HCT116 (cell line): ENCODE measurements at regions not wholly inside any gene's neighbourhood (a gene's known extent, or its start where the extent isn't known, plus 50 kb on each side); places are given as distances from the start of the nearest gene placed in this dataset.

Experiments
- ATAC-seq: fragments of 200-7000 bp; cut with Tn5 transposase; 2 replicates; pipeline ENCODE4 v1.9.1; 2020; ENCODE audit warnings: mild to moderate bottlenecking, moderate library complexity
- BruUV-seq: library from RNA; stranded (reverse); fragments of 400-500 nt; replicated peaks from 2 replicates; lab custom pipeline; 2021; lab: Mats Ljungman, UMichigan
- CTCF ChIA-PET: fragments of 300-600 bp; sonication (Branson Sonifier 250); formaldehyde crosslinking; loops from one replicate; lab custom pipeline; 2021; ENCODE audit warnings: antibody characterized with exemption; lab: Charles Lee
- POLR2A ChIA-PET: fragments of 300-600, 350-600 bp; sonication (Branson Sonifier 250); formaldehyde crosslinking; loops from one replicate; lab custom pipeline; 2021; ENCODE audit warnings: antibody characterized with exemption; lab: Charles Lee
- RAD21 ChIA-PET, 2 experiments: fragments of 300-600 bp; sonication (Branson Sonifier 250); formaldehyde crosslinking; loops; one replicate each; lab custom pipeline; 2023; ENCODE audit warnings: low total read pairs in 2 of 2; ENCODE audit not compliant: uncharacterized antibody in 2 of 2, unreplicated experiment in 2 of 2, low non-redundant PET in 1 of 2; lab: Charles Lee
- DNase-seq: peaks from one replicate; pipeline ENCODE4 v3.0.0-alpha.2; 2010; ENCODE audit warnings: low read depth, low spot score
- H2AFZ ChIP-seq: fragments of 200-600 bp; shearing (Covaris generic), sonication (generic); 2 replicates; pipeline ENCODE4 v1.6.1; 2017; ENCODE audit warnings: low read depth, mixed run types, mixed read lengths, antibody characterized with exemption, low read length; ENCODE audit not compliant: poor library complexity, severe bottlenecking
- H3K27ac ChIP-seq: 2 replicates; pipeline ENCODE4 v1.5.1; 2012; ENCODE audit warnings: low read depth, low read length
- H3K27me3 ChIP-seq: fragments of 200-600 bp; sonication (generic); 2 replicates; pipeline ENCODE4 v1.6.1; 2016; ENCODE audit warnings: mixed run types, low read length, mixed read lengths; ENCODE audit not compliant: insufficient read depth
- H3K36me3 ChIP-seq, 2 experiments: fragments of 200-500 bp in 1 of 2; fragments of 200-600 bp in 1 of 2; sonication (Bioruptor generic) in 1 of 2; sonication (generic) in 1 of 2; 2 replicates each; pipeline versions ENCODE4 v1.5.1 to v1.6.1; 2014 to 2016; ENCODE audit warnings: low read length in 2 of 2, inconsistent platforms in 1 of 2, mixed read lengths in 1 of 2, mixed run types in 1 of 2; ENCODE audit not compliant: insufficient read depth in 2 of 2, control insufficient read depth in 1 of 2
- H3K4me1 ChIP-seq, 2 experiments: fragments of 200-600 bp in 1 of 2; sonication (generic) in 1 of 2; 2 replicates each; pipeline versions ENCODE4 v1.5.1 to v1.6.1; 2012 to 2017; ENCODE audit warnings: low read length in 2 of 2, inconsistent platforms in 1 of 2, mild to moderate bottlenecking in 1 of 2, mixed read lengths in 1 of 2, mixed run types in 1 of 2, moderate library complexity in 1 of 2; ENCODE audit not compliant: insufficient read depth in 2 of 2, control insufficient read depth in 1 of 2
- H3K4me2 ChIP-seq: fragments of 200-600 bp; sonication (generic); 2 replicates; pipeline ENCODE4 v1.6.1; 2017; ENCODE audit warnings: mixed run types, low read length, mixed read lengths
- H3K4me3 ChIP-seq, 2 experiments: fragments of 200-600 bp in 1 of 2; sonication (generic) in 1 of 2; replicated peaks in 1 of 2; 2 replicates each; pipeline ENCODE4 v1.5.1; 2011 to 2016; ENCODE audit warnings: low read length in 2 of 2, control low read depth in 1 of 2, low read depth in 1 of 2, mild to moderate bottlenecking in 1 of 2, mixed read lengths in 1 of 2, mixed run types in 1 of 2
- H3K79me2 ChIP-seq: fragments of 200-600 bp; sonication (generic); 2 replicates; pipeline ENCODE4 v1.6.1; 2017; ENCODE audit warnings: mild to moderate bottlenecking, mixed run types, low read length, moderate library complexity, mixed read lengths; ENCODE audit not compliant: insufficient read depth
- H3K9ac ChIP-seq: fragments of 200-600 bp; sonication (generic); 2 replicates; pipeline ENCODE4 v1.6.1; 2016; ENCODE audit warnings: low read length, mixed read lengths
- H3K9me2 ChIP-seq: fragments of 200-600 bp; sonication (generic), shearing (Covaris generic); 2 replicates; pipeline ENCODE4 v1.6.1; 2017; ENCODE audit warnings: mixed run types, mild to moderate bottlenecking, moderate library complexity; ENCODE audit not compliant: insufficient read depth
- H3K9me3 ChIP-seq, 2 experiments: fragments of 200-500 bp in 1 of 2; fragments of 200-600 bp in 1 of 2; sonication (Bioruptor generic) in 1 of 2; sonication (generic) in 1 of 2; 2 replicates each; pipeline ENCODE4 v1.6.1; 2014 to 2017; ENCODE audit warnings: low read length in 2 of 2, mixed read lengths in 2 of 2, inconsistent platforms in 1 of 2, low read depth in 1 of 2, mild to moderate bottlenecking in 1 of 2, mixed run types in 1 of 2, moderate library complexity in 1 of 2; ENCODE audit not compliant: control insufficient read depth in 1 of 2, insufficient read depth in 1 of 2
- H4K20me1 ChIP-seq: fragments of 200-600 bp; sonication (generic), shearing (Covaris generic); 2 replicates; pipeline ENCODE4 v1.6.1; 2017; ENCODE audit warnings: mixed run types, mild to moderate bottlenecking, moderate library complexity; ENCODE audit not compliant: insufficient read depth
- ATF3 ChIP-seq: IDR thresholded peaks from 2 replicates; pipeline ENCODE4 v1.6.1; 2012
- EZH2phosphoT487 ChIP-seq: fragments of 200-600 bp; IDR thresholded peaks from 2 replicates; pipeline ENCODE4 v1.6.1; 2018; ENCODE audit warnings: antibody characterized with exemption, borderline replicate concordance
- MAX ChIP-seq: IDR thresholded peaks from 2 replicates; pipeline ENCODE4 v1.6.1; 2012
- POLR2A ChIP-seq: IDR thresholded peaks from 2 replicates; pipeline ENCODE4 v1.7.0; 2011; ENCODE audit warnings: borderline replicate concordance; ENCODE audit not compliant: insufficient read depth, insufficient read length; ENCODE audit errors: extremely low read depth
- SIN3A ChIP-seq: IDR thresholded peaks from 2 replicates; pipeline ENCODE4 v1.6.1; 2012; ENCODE audit warnings: low read depth
- YY1 ChIP-seq: IDR thresholded peaks from 2 replicates; pipeline ENCODE4 v1.6.1; 2011; ENCODE audit warnings: low read length, low read depth, moderate library complexity, mild to moderate bottlenecking; ENCODE audit not compliant: insufficient replicate concordance; ENCODE audit errors: extremely low read depth
- ZNF274 ChIP-seq: fragments of 200-500 bp; sonication (Bioruptor generic); IDR thresholded peaks from 2 replicates; pipeline ENCODE4 v1.6.1; 2014; ENCODE audit warnings: mild to moderate bottlenecking, low read depth, low read length, inconsistent platforms
- intact Hi-C: fragments of 100-400 bp; cut with micrococcal nuclease; formaldehyde crosslinking; loops from 2 replicates; pipeline ENCODE4 v1.10.0; 2022
- TF ChIP-seq, protein P1 (sequence below): IDR thresholded peaks from 2 replicates; pipeline ENCODE4 v1.6.1; 2011; ENCODE audit warnings: mild to moderate bottlenecking, low read length, moderate library complexity; ENCODE audit not compliant: insufficient replicate concordance; ENCODE audit errors: extremely low read depth

- TF ChIP-seq, protein P1, sequence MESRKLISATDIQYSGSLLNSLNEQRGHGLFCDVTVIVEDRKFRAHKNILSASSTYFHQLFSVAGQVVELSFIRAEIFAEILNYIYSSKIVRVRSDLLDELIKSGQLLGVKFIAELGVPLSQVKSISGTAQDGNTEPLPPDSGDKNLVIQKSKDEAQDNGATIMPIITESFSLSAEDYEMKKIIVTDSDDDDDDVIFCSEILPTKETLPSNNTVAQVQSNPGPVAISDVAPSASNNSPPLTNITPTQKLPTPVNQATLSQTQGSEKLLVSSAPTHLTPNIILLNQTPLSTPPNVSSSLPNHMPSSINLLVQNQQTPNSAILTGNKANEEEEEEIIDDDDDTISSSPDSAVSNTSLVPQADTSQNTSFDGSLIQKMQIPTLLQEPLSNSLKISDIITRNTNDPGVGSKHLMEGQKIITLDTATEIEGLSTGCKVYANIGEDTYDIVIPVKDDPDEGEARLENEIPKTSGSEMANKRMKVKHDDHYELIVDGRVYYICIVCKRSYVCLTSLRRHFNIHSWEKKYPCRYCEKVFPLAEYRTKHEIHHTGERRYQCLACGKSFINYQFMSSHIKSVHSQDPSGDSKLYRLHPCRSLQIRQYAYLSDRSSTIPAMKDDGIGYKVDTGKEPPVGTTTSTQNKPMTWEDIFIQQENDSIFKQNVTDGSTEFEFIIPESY = no peak
- no peak for TF ChIP-seq POLR2A
- TF ChIP-seq SIN3A = no peak
- no peak for TF ChIP-seq MAX
- no peak for TF ChIP-seq YY1
- no peak for TF ChIP-seq ATF3
- no peak for TF ChIP-seq ZNF274
- TF ChIP-seq EZH2phosphoT487 = no peak
These were observed 622.2 kb downstream of the CDH9 start (continued) for GRCh38 chr5:26415987-26416779.

DNA sequence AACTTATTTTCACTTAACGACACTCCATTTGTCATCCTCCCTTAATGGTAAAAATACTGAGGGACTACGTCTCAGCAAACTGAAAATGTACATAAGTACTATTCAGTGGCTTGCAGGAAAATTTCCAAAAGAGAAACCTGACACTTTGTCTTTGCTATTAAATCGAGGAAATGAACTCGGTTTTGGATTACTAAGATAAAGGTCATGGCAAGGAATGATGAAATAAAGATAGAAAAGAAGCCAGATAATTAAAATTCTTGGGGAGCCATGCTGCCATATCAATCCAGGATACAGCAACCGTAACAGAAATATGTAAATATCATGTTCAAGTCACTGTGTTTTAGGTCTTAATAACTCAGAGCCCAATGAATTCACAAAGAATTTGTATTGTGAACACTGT lies 647.8 kb downstream of the CDH9 start:
- H3K9me2 ChIP-seq = no peaks in the 10 kb centered on the region
- H3K79me2 ChIP-seq = no peaks in the 10 kb centered on the region
- no peak overlapping the region for H3K4me3 ChIP-seq
- CTCF ChIA-PET = no interaction called here
- H3K9me3 ChIP-seq = peaks cover 4 to 28% of the 10 kb centered on the region in 2 experiments; a peak in 2 of 4 replicates
- no peaks in the 10 kb centered on the region for H3K36me3 ChIP-seq
- TF ChIP-seq MAX = no peak
- TF ChIP-seq, all 23 proteins: peak for 0
- H3K4me1 ChIP-seq = no peaks in the 10 kb centered on the region
- DNase-seq (no peak), ATAC-seq (no peak)
- no peak overlapping the region for H3K27ac ChIP-seq
- no peaks in the 10 kb centered on the region for H4K20me1 ChIP-seq
- intact Hi-C loops = no loop called here
- BruUV-seq = no TSS peak
- POLR2A ChIA-PET = no interaction called here
- no peak overlapping the region for H3K9ac ChIP-seq
- H2AFZ ChIP-seq = no peak overlapping the region
- RAD21 ChIA-PET = no interaction called here
- no peak overlapping the region for H3K4me2 ChIP-seq
- no peaks in the 10 kb centered on the region for H3K27me3 ChIP-seq
